HG02571 (cell line): ENCODE measurements at regions not wholly inside any gene's neighbourhood (a gene's known extent, or its start where the extent isn't known, plus 50 kb on each side); places are given as distances from the start of the nearest gene placed in this dataset.
"Not testable (repeated sequence)": the region's sequence is repeated elsewhere in the genome, so short reads cannot be mapped to it uniquely, and the experiment has no call there.

Experiments
- ATAC-seq: cut with Tn5 transposase; IDR thresholded peaks from one replicate; pipeline ENCODE4 v1.9.1; 2021; ENCODE audit warnings: mild to moderate bottlenecking, moderate library complexity; ENCODE audit not compliant: unreplicated experiment

GRCh38 chr10:109126016-109126415, 797.3 kb downstream of the XPNPEP1 start:
- ATAC-seq = no peak

- no peak for ATAC-seq
Observed at GRCh38 chr10:109115179-109115578, 808.1 kb downstream of the XPNPEP1 start.

DNA sequence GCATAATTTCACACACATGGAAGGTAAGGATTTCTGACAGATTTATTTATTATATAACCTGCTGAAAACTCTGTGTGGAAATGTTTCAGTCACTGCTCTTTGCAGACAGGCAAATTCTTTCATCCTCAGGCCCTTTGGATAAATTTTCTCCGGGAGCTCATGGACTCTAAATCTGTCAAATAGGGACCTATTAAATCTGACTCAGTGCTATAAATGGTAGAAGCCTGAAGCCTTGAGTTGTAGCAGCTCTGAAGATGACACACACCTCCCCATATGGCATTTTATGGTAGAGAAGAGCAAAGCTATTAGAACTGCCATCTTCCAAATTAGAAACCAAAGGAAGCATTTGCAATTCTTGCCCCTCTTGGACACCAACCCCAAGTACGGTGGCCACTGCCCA, 808.7 kb downstream of the XPNPEP1 start:
- no peak for ATAC-seq

DNA sequence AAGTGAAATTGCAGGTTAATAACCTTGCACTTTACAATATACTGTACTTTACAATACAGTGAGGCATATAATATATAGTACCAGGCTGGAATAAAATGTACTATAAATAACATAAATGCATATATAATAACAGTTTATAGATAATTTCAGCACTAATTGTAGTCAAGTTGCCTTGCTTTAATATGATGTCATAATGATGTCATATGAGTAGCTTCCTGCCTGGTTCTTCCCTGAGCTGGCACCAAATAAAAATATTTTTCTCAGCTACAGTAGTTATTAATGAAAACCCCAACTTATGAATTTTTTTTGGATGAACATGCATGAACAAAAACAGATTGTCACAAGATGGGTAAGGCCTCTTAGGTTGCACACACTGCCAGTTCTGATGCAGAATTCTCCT, 816.7 kb downstream of the XPNPEP1 start:
- ATAC-seq = no peak

- no peak for ATAC-seq
Observed at GRCh38 chr10:109105725-109106124, 817.6 kb downstream of the XPNPEP1 start.

- ATAC-seq = no peak
Observed at GRCh38 chr10:109104806-109105205, 818.5 kb downstream of the XPNPEP1 start.

GRCh38 chr10:109103278-109103677, 820.0 kb downstream of the XPNPEP1 start:
- no peak for ATAC-seq

- no peak for ATAC-seq
Observed at GRCh38 chr10:109089779-109090178, 833.5 kb downstream of the XPNPEP1 start.

- ATAC-seq = no peak
Observed at GRCh38 chr10:109071539-109071938, 851.8 kb downstream of the XPNPEP1 start.

- no peak for ATAC-seq
Observed at GRCh38 chr10:109070492-109070891, 852.8 kb downstream of the XPNPEP1 start.

DNA sequence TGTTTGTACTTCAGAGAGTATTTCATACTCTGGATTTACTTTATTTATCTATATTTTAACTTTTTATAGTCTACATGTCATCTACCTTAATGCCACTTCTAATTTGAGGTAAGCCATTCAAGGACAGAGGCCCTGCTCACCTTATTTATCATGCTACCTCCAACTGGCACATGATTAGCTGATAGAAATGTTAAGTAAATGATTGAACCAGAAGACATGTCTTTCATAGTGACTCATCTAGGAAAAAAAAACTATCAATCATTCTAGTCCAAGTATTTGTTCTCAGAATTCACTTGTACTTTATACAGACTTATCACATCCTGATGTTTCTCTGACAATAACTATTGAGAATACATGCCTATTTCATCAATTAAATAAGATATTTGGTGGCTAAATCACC, 856.3 kb downstream of the XPNPEP1 start:
- no peak for ATAC-seq

DNA sequence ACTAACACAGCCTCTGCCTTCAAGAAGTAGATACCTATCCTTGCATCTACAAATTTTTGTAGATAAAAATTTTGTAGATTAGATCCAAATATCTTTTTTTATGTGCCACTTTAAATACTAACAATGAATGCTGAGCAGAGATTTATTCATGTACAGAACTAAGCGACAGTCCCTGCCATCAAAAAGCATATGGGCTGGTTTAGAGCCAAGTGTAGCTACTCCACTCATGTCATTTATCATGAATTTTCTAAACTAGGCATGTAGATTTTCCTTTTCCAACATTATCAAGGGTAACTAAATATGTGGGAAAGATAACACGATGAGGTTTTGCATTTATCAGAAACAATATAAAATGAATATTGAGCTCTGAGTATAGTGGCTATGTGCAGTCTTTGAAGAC, 857.5 kb downstream of the XPNPEP1 start:
- no peak for ATAC-seq

DNA sequence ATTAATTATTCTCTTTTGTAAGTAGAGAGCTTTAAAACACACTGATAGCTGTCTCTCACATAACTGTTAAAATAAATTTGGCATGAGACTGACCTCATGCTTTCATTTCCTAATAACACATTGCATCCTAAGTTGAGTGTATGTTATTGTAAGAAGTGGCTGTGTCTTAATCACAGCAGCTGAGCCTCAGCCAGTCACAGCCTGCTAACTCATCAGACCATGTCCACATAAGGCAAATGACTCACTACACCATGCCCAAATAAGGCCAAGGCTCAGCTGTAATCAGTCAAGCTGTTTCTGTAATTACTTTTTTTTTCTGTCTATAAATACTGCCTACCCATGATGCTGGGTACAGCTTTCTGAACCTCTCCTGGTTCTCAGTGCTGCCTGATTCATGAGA, 860.9 kb downstream of the XPNPEP1 start:
- no peak for ATAC-seq

- no peak for ATAC-seq
Observed at GRCh38 chr10:109055243-109055642, 868.1 kb downstream of the XPNPEP1 start.

DNA sequence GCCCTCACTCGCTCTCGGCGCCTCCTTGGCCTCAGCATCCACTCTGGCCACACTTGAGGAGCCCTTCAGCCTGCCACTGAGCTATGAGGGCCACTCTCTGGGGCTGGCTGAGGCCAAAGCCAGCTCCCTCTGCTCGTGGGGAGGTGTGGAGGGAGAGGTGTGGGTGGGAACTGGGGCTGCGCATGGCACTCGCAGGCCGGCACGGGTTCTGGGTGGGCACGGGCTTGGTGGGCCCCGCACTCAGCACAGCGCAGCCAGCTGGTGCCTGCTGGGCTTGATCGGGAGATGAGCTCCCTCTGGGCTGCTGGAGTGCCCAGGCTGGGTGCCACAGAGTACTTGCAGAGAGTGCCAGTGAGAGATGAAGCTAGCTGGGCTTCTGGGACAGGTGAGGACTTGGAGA, 875.5 kb downstream of the XPNPEP1 start:
- no peak for ATAC-seq

- not testable (repeated sequence) for ATAC-seq
Observed at GRCh38 chr10:109046427-109046826, 876.9 kb downstream of the XPNPEP1 start.

DNA sequence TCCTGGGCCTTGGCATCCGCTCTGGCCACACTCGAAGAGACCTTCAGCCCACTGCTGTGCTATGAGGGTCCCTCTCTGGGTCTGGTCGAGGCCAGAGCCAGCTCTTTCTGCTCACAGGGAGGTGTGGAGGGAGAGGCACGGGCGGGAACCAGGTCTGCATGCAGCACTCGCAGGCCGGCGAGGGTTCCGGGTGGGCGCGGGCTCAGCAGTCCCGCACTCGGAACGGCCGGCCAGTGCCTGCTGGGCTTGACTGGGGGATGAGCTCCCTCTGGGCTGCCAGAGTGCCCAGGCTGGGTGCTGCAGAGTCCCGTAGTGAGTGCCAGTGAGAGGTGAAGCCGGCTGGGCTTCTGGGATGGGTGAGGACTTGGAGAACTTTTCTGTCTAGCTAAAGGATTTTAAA, 882.7 kb downstream of the XPNPEP1 start:
- no peak for ATAC-seq

DNA sequence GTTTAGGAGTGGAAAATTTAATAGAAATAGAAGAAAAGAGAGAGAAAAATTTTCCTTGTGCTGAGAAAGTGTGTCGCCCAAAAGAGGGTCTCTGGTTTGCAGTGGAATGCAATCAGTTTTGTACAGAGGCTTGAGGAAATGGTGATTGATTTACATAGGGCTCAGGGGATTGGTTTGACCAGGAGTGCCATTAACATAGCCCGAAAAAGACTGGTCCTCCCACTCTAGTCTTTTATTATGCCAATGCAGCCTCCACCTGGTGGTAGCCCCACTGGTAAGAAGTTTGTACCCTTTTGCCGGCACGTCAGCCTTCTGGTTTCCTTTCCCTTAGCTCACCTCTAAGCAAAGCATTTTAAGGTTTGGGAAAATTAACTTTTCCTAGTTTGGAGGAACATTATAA, 885.3 kb downstream of the XPNPEP1 start:
- ATAC-seq = no peak

GRCh38 chr10:109030581-109031210, 892.6 kb downstream of the XPNPEP1 start:
- ATAC-seq = no peak

DNA sequence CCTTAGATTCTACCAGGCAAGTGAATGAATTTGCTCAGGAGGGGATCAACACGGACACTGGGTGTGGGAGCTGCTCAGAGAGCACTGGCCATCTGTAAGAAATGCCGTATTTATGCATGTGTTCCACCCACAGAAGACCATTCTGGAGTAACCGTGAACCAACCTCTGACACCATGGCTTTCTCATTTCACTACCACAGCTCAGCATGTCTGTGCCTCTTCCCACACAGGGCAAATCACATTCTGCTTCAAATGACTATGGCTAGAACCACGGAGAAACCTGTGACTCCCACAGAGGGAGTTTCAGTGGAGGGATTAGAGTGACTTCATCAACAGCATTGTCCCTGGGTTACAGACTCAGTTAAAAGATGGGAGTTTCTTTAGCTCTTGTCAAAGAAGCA, 893.4 kb downstream of the XPNPEP1 start:
- peak; percentile 74 for ATAC-seq

GRCh38 chr10:109027534-109028185, 895.7 kb downstream of the XPNPEP1 start:
- ATAC-seq = no peak

- ATAC-seq = no peak
Observed at GRCh38 chr10:109025172-109025571, 898.1 kb downstream of the XPNPEP1 start.
